ENCODE measurements at regions not wholly inside any gene's neighbourhood (a gene's known extent, or its start where the extent isn't known, plus 50 kb on each side); places are given as distances from the start of the nearest gene placed in this dataset.

GRCh38 chr2:64338108-64338507, 115.9 kb upstream of the LGALSL start:
- Histone ChIP-seq H2BK120ac (ENCODE audit: low read depth, low read length) (no peak overlapping the region), H3K4me2 (ENCODE audit: low read length, poor library complexity, severe bottlenecking) (no peak overlapping the region), H3K79me1 (replicated peaks; ENCODE audit: low read length, poor library complexity, severe bottlenecking) (no peaks in the 10 kb centered on the region), H2AFZ (ENCODE audit: low read depth, low read length) (no peak overlapping the region), H3K27ac (ENCODE audit: low read length, poor library complexity, severe bottlenecking) (no peak overlapping the region), H3K14ac (ENCODE audit: low read length in 2 of 2) (no peak overlapping the region), H2BK5ac (ENCODE audit: low read depth, low read length, poor library complexity, severe bottlenecking) (no peak overlapping the region), H3K36me3 (ENCODE audit: control insufficient read depth in 1 of 2, insufficient read depth in 2 of 2, low read depth in 1 of 2, low read length in 2 of 2) (no peaks in the 10 kb centered on the region), H3K23ac (ENCODE audit: low read length in 2 of 2) (no peak overlapping the region), H2AK5ac (ENCODE audit: low read length, severe bottlenecking) (no peak overlapping the region), H3K4me3 (ENCODE audit: insufficient read depth in 1 of 2, low read depth in 1 of 2, low read length in 2 of 2) (no peak overlapping the region), H3K4ac (ENCODE audit: low read depth in 1 of 2, low read length in 2 of 2) (no peak overlapping the region), H3K9me3 (ENCODE audit: control insufficient read depth, low read length) (no peaks in the 10 kb centered on the region), H3K27me3 (ENCODE audit: control insufficient read depth in 1 of 2, insufficient read depth in 1 of 2, low read length in 2 of 2) (peaks cover 0 to 9% of the 10 kb centered on the region in 2 experiments), H3K9ac (ENCODE audit: low read length) (no peak overlapping the region), H4K8ac (ENCODE audit: low read length) (no peak overlapping the region), H3K18ac (ENCODE audit: low read depth in 1 of 2, low read length in 2 of 2) (no peak overlapping the region), H3K4me1 (ENCODE audit: control insufficient read depth, insufficient read depth, low read depth, low read length) (peaks cover 7% of the 10 kb centered on the region), H2BK15ac (ENCODE audit: low read depth, poor library complexity, severe bottlenecking) (no peak overlapping the region), H4K91ac (ENCODE audit: low read length) (no peak overlapping the region), H2BK12ac (ENCODE audit: low read length in 2 of 2) (no peak overlapping the region)
- DNase-seq = no peak
- WGBS = 97% methylated on average over 4 of the region's 4 CpGs

GRCh38 chr2:64338910-64339500, 115.0 kb upstream of the LGALSL start:
- Histone ChIP-seq H3K36me3 (ENCODE audit: control insufficient read depth in 1 of 2, insufficient read depth in 2 of 2, low read depth in 1 of 2, low read length in 2 of 2) (no peaks in the 10 kb centered on the region), H3K23ac (ENCODE audit: low read length in 2 of 2) (no peak overlapping the region), H2BK15ac (ENCODE audit: low read depth, poor library complexity, severe bottlenecking) (no peak overlapping the region), H3K9me3 (ENCODE audit: control insufficient read depth, low read length) (no peaks in the 10 kb centered on the region), H3K18ac (ENCODE audit: low read depth in 1 of 2, low read length in 2 of 2) (no peak overlapping the region), H2BK12ac (ENCODE audit: low read length in 2 of 2) (peak overlapping the region in 1 of 2 experiments; percentile 17), H2AK5ac (ENCODE audit: low read length, severe bottlenecking) (no peak overlapping the region), H3K4me3 (ENCODE audit: insufficient read depth in 1 of 2, low read depth in 1 of 2, low read length in 2 of 2) (no peak overlapping the region), H2BK120ac (ENCODE audit: low read depth, low read length) (no peak overlapping the region), H3K4me2 (ENCODE audit: low read length, poor library complexity, severe bottlenecking) (peak overlapping the region; percentile 17), H2AFZ (ENCODE audit: low read depth, low read length) (no peak overlapping the region), H3K9ac (ENCODE audit: low read length) (no peak overlapping the region), H3K27ac (ENCODE audit: low read length, poor library complexity, severe bottlenecking) (no peak overlapping the region), H3K14ac (ENCODE audit: low read length in 2 of 2) (no peak overlapping the region), H3K79me1 (replicated peaks; ENCODE audit: low read length, poor library complexity, severe bottlenecking) (no peaks in the 10 kb centered on the region), H4K8ac (ENCODE audit: low read length) (no peak overlapping the region), H3K27me3 (ENCODE audit: control insufficient read depth in 1 of 2, insufficient read depth in 1 of 2, low read length in 2 of 2) (peaks cover 0 to 9% of the 10 kb centered on the region in 2 experiments), H4K91ac (ENCODE audit: low read length) (no peak overlapping the region), H3K4me1 (ENCODE audit: control insufficient read depth, insufficient read depth, low read depth, low read length) (peaks cover 7% of the 10 kb centered on the region), H3K4ac (ENCODE audit: low read depth in 1 of 2, low read length in 2 of 2) (no peak overlapping the region), H2BK5ac (ENCODE audit: low read depth, low read length, poor library complexity, severe bottlenecking) (no peak overlapping the region)
- 62% methylated on average over 5 of the region's 5 CpGs for WGBS
- DNase-seq = peak; percentile 18

GRCh38 chr2:64341461-64341860, 112.5 kb upstream of the LGALSL start:
- 97% methylated on average over 6 of the region's 6 CpGs for WGBS
- H3K4ac ChIP-seq (ENCODE audit: low read depth in 1 of 2, low read length in 2 of 2) = no peak overlapping the region

GRCh38 chr2:64342195-64343099, 111.5 kb upstream of the LGALSL start:
- no peak overlapping the region for H3K18ac ChIP-seq (ENCODE audit: low read depth in 1 of 2, low read length in 2 of 2)
- H3K4me3 ChIP-seq (ENCODE audit: insufficient read depth in 1 of 2, low read depth in 1 of 2, low read length in 2 of 2) = no peak overlapping the region
- WGBS = 94% methylated on average over 3 of the region's 6 CpGs
- no peak overlapping the region for H3K14ac ChIP-seq (ENCODE audit: low read length in 2 of 2)
- H2BK120ac ChIP-seq (ENCODE audit: low read depth, low read length) = no peak overlapping the region
- H3K4me2 ChIP-seq (ENCODE audit: low read length, poor library complexity, severe bottlenecking) = no peak overlapping the region
- no peak overlapping the region for H4K91ac ChIP-seq (ENCODE audit: low read length)
- no peak overlapping the region for H3K27ac ChIP-seq (ENCODE audit: low read length, poor library complexity, severe bottlenecking)
- H3K9me3 ChIP-seq (ENCODE audit: control insufficient read depth, low read length) = no peaks in the 10 kb centered on the region
- no peak for DNase-seq
- no peak overlapping the region for H2AFZ ChIP-seq (ENCODE audit: low read depth, low read length)
- H2BK12ac ChIP-seq (ENCODE audit: low read length in 2 of 2) = no peak overlapping the region
- H3K36me3 ChIP-seq (ENCODE audit: control insufficient read depth in 1 of 2, insufficient read depth in 2 of 2, low read depth in 1 of 2, low read length in 2 of 2) = no peaks in the 10 kb centered on the region
- no peak overlapping the region for H3K9ac ChIP-seq (ENCODE audit: low read length)
- no peak overlapping the region for H4K8ac ChIP-seq (ENCODE audit: low read length)
- no peaks in the 10 kb centered on the region for H3K79me1 ChIP-seq (replicated peaks; ENCODE audit: low read length, poor library complexity, severe bottlenecking)
- no peak overlapping the region for H2BK5ac ChIP-seq (ENCODE audit: low read depth, low read length, poor library complexity, severe bottlenecking)
- peaks cover 5 to 13% of the 10 kb centered on the region in 2 experiments for H3K27me3 ChIP-seq (ENCODE audit: control insufficient read depth in 1 of 2, insufficient read depth in 1 of 2, low read length in 2 of 2)
- no peak overlapping the region for H3K23ac ChIP-seq (ENCODE audit: low read length in 2 of 2)
- H2BK15ac ChIP-seq (ENCODE audit: low read depth, poor library complexity, severe bottlenecking) = no peak overlapping the region
- no peak overlapping the region for H2AK5ac ChIP-seq (ENCODE audit: low read length, severe bottlenecking)
- H3K4me1 ChIP-seq (ENCODE audit: control insufficient read depth, insufficient read depth, low read depth, low read length) = peaks cover 7% of the 10 kb centered on the region
- H3K4ac ChIP-seq (ENCODE audit: low read depth in 1 of 2, low read length in 2 of 2) = no peak overlapping the region

More at GRCh38 chr2:64341461-64341860, 112.5 kb upstream of the LGALSL start:
- no peaks in the 10 kb centered on the region for H3K79me1 ChIP-seq (replicated peaks; ENCODE audit: low read length, poor library complexity, severe bottlenecking)
- H4K91ac ChIP-seq (ENCODE audit: low read length) = no peak overlapping the region
- H3K36me3 ChIP-seq (ENCODE audit: control insufficient read depth in 1 of 2, insufficient read depth in 2 of 2, low read depth in 1 of 2, low read length in 2 of 2) = no peaks in the 10 kb centered on the region
- no peak overlapping the region for H2BK15ac ChIP-seq (ENCODE audit: low read depth, poor library complexity, severe bottlenecking)
- peak overlapping the region in 1 of 2 experiments; percentile 62 for H3K14ac ChIP-seq (ENCODE audit: low read length in 2 of 2)
- no peak overlapping the region for H3K4me2 ChIP-seq (ENCODE audit: low read length, poor library complexity, severe bottlenecking)
- H3K27me3 ChIP-seq (ENCODE audit: control insufficient read depth in 1 of 2, insufficient read depth in 1 of 2, low read length in 2 of 2) = peaks cover 5 to 13% of the 10 kb centered on the region in 2 experiments
- H2BK5ac ChIP-seq (ENCODE audit: low read depth, low read length, poor library complexity, severe bottlenecking) = no peak overlapping the region
- no peaks in the 10 kb centered on the region for H3K9me3 ChIP-seq (ENCODE audit: control insufficient read depth, low read length)
- no peak overlapping the region for H3K9ac ChIP-seq (ENCODE audit: low read length)
- no peak overlapping the region for H3K4me3 ChIP-seq (ENCODE audit: insufficient read depth in 1 of 2, low read depth in 1 of 2, low read length in 2 of 2)
- H2AFZ ChIP-seq (ENCODE audit: low read depth, low read length) = no peak overlapping the region
- no peak overlapping the region for H4K8ac ChIP-seq (ENCODE audit: low read length)
- no peak overlapping the region for H3K18ac ChIP-seq (ENCODE audit: low read depth in 1 of 2, low read length in 2 of 2)
- DNase-seq = no peak
- H3K23ac ChIP-seq (ENCODE audit: low read length in 2 of 2) = no peak overlapping the region
- no peak overlapping the region for H2AK5ac ChIP-seq (ENCODE audit: low read length, severe bottlenecking)
- no peak overlapping the region for H2BK120ac ChIP-seq (ENCODE audit: low read depth, low read length)
- H2BK12ac ChIP-seq (ENCODE audit: low read length in 2 of 2) = no peak overlapping the region
- peaks cover 7% of the 10 kb centered on the region for H3K4me1 ChIP-seq (ENCODE audit: control insufficient read depth, insufficient read depth, low read depth, low read length)
- no peak overlapping the region for H3K27ac ChIP-seq (ENCODE audit: low read length, poor library complexity, severe bottlenecking)
